CD4-positive, alpha-beta T cell (primary cell): ENCODE measurements at regions not wholly inside any gene's neighbourhood (a gene's known extent, or its start where the extent isn't known, plus 50 kb on each side); places are given as distances from the start of the nearest gene placed in this dataset.

ENCODE experiments used
- ATAC-seq: fragments of 200-7000 bp; cut with Tn5 transposase; one replicate; pipeline ENCODE4 v1.10.0; 2022; ENCODE audit warnings: mild to moderate bottlenecking; ENCODE audit not compliant: poor library complexity
- CTCF ChIA-PET: fragments of 350-600 bp; sonication (Branson Sonifier 250); formaldehyde crosslinking; loops from one replicate; lab custom pipeline; 2021; ENCODE audit warnings: antibody characterized with exemption, inconsistent platforms; lab: Charles Lee
- POLR2A ChIA-PET: fragments of 350-600 bp; sonication (Branson Sonifier 250); formaldehyde crosslinking; loops from one replicate; lab custom pipeline; 2021; ENCODE audit warnings: antibody characterized with exemption, inconsistent platforms; lab: Charles Lee
- DNase-seq, 14 experiments: peaks; one replicate each; pipeline ENCODE4 v3.0.0-alpha.2; 2013 to 2020; ENCODE audit warnings: mixed read lengths in 2 of 14
- H3K27ac ChIP-seq, 2 donors: one replicate each; pipeline versions ENCODE4 v1.5.1 to v1.7.0; 2013; ENCODE audit warnings: low read length in 2 of 2, low read depth in 1 of 2, mild to moderate bottlenecking in 1 of 2
- H3K27me3 ChIP-seq, 2 experiments: 1 replicate in 1 of 2; 2 replicates in 1 of 2; pipeline versions ENCODE4 v1.6.1 to v1.7.0; 2013; ENCODE audit warnings: low read length in 2 of 2, control low read depth in 1 of 2, mild to moderate bottlenecking in 1 of 2, moderate library complexity in 1 of 2; ENCODE audit not compliant: insufficient read depth in 2 of 2, control insufficient read depth in 1 of 2
- H3K36me3 ChIP-seq: one replicate; pipeline ENCODE4 v1.6.1; 2013; ENCODE audit warnings: low read length, control low read depth; ENCODE audit not compliant: insufficient read depth
- H3K4me1 ChIP-seq: one replicate; pipeline ENCODE4 v1.6.1; 2013; ENCODE audit warnings: low read length, control low read depth; ENCODE audit not compliant: insufficient read depth
- H3K4me3 ChIP-seq: one replicate; pipeline ENCODE4 v1.5.1; 2013; ENCODE audit warnings: mild to moderate bottlenecking, low read length, moderate library complexity
- H3K9me3 ChIP-seq, 2 experiments: 1 replicate in 1 of 2; 2 replicates in 1 of 2; pipeline versions ENCODE4 v1.6.1 to v1.7.0; 2013; ENCODE audit warnings: low read length in 2 of 2, mild to moderate bottlenecking in 2 of 2, control low read depth in 1 of 2, moderate library complexity in 1 of 2; ENCODE audit not compliant: control insufficient read depth in 1 of 2, insufficient read depth in 1 of 2
- H3K27ac Mint-ChIP-seq: one replicate; pipeline ENCODE4 v1.8.0; 2020; ENCODE audit warnings: mixed read lengths
- H3K27me3 Mint-ChIP-seq: one replicate; pipeline ENCODE4 v1.8.0; 2021; ENCODE audit warnings: mixed read lengths
- H3K36me3 Mint-ChIP-seq: one replicate; pipeline ENCODE4 v1.8.0; 2021; ENCODE audit warnings: low read depth, mixed read lengths
- H3K4me1 Mint-ChIP-seq: one replicate; pipeline ENCODE4 v1.8.0; 2021; ENCODE audit warnings: low read depth, mixed read lengths
- H3K4me3 Mint-ChIP-seq: one replicate; pipeline ENCODE4 v1.8.0; 2020; ENCODE audit warnings: mild to moderate bottlenecking, mixed read lengths
- H3K9me3 Mint-ChIP-seq: one replicate; pipeline ENCODE4 v1.8.0; 2020; ENCODE audit warnings: mixed read lengths
- intact Hi-C, 2 experiments: fragments of 100-400 bp; cut with DNase I in 1 of 2; cut with micrococcal nuclease in 1 of 2; formaldehyde crosslinking; loops; one replicate each; pipeline versions ENCODE4 v1.15.1 to v1.9.0; 2023 to 2025; cut with DNase I, micrococcal nuclease
- TF ChIP-seq, protein P1 (sequence below): fragments of 200-600 bp; IDR thresholded peaks from one replicate; pipeline ENCODE4 v1.8.0; 2022; ENCODE audit warnings: antibody characterized with exemption, mild to moderate bottlenecking

DNA sequence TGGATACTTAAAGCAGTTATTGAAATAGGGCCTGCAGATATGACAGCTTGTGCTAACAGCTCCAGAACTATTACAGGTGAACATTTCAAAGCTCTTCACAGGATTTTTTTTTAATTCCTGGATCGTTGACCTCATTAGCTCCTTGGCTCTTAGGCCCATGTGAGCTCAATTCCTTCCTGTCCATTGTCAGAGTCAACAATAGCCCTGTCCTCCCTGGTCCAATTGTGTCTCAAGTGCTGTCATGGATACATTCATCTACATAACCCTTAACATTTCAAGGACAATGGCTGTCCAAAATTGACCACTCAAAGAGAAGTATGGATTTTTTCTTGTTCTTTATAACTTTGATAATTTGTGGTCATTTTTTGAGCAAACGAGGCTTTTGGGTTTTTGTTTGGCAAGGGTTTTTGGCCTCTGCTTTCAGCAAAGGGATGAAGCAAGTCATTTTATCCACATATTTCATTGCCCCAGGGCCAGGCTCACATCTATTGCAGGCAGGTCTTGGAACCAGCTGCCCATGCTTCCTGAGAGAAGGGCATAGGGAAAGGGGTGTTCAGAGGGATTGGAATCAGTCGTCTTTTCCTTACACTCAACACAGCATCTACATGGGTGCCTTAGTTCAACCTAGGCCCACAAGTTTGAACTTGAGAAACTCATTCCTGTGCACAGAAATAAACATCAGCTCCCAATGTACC lies 282.1 kb downstream of the TPBG start:
- Histone ChIP-seq H3K9me3 (no peaks in the 10 kb centered on the region), H3K4me3 (no peak overlapping the region), H3K4me1 (no peaks in the 10 kb centered on the region), H3K27me3 (no peaks in the 10 kb centered on the region), H3K36me3 (no peaks in the 10 kb centered on the region), H3K27ac (no peak overlapping the region)
- H3K9me3 Mint-ChIP-seq = peaks cover 13% of the 10 kb centered on the region
- no peak overlapping the region for H3K4me3 Mint-ChIP-seq
- DNase-seq (no peak), ATAC-seq (no peak)
- H3K27me3 Mint-ChIP-seq = no peaks in the 10 kb centered on the region
- ChIA-PET CTCF (no interaction called here), POLR2A (no interaction called here)
- H3K27ac Mint-ChIP-seq = no peak overlapping the region
- intact Hi-C loops = no loop called here
- no peaks in the 10 kb centered on the region for H3K4me1 Mint-ChIP-seq
- no peaks in the 10 kb centered on the region for H3K36me3 Mint-ChIP-seq
- TF ChIP-seq, protein P1, sequence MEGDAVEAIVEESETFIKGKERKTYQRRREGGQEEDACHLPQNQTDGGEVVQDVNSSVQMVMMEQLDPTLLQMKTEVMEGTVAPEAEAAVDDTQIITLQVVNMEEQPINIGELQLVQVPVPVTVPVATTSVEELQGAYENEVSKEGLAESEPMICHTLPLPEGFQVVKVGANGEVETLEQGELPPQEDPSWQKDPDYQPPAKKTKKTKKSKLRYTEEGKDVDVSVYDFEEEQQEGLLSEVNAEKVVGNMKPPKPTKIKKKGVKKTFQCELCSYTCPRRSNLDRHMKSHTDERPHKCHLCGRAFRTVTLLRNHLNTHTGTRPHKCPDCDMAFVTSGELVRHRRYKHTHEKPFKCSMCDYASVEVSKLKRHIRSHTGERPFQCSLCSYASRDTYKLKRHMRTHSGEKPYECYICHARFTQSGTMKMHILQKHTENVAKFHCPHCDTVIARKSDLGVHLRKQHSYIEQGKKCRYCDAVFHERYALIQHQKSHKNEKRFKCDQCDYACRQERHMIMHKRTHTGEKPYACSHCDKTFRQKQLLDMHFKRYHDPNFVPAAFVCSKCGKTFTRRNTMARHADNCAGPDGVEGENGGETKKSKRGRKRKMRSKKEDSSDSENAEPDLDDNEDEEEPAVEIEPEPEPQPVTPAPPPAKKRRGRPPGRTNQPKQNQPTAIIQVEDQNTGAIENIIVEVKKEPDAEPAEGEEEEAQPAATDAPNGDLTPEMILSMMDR = no peak

GRCh38 chr6:82646231-82646615 lies 282.6 kb downstream of the TPBG start:
- Mint-ChIP-seq H3K27ac (no peak overlapping the region), H3K9me3 (peaks cover 12% of the 10 kb centered on the region), H3K4me1 (no peaks in the 10 kb centered on the region), H3K27me3 (no peaks in the 10 kb centered on the region), H3K36me3 (no peaks in the 10 kb centered on the region), H3K4me3 (no peak overlapping the region)
- TF ChIP-seq, protein P1 = no peak
- ATAC-seq (no peak), DNase-seq (no peak)
- Histone ChIP-seq H3K4me1 (no peaks in the 10 kb centered on the region), H3K4me3 (no peak overlapping the region), H3K9me3 (no peaks in the 10 kb centered on the region), H3K36me3 (no peaks in the 10 kb centered on the region), H3K27ac (no peak overlapping the region), H3K27me3 (no peaks in the 10 kb centered on the region)
- ChIA-PET POLR2A (no interaction called here), CTCF (no interaction called here)
- intact Hi-C loops = no loop called here

DNA sequence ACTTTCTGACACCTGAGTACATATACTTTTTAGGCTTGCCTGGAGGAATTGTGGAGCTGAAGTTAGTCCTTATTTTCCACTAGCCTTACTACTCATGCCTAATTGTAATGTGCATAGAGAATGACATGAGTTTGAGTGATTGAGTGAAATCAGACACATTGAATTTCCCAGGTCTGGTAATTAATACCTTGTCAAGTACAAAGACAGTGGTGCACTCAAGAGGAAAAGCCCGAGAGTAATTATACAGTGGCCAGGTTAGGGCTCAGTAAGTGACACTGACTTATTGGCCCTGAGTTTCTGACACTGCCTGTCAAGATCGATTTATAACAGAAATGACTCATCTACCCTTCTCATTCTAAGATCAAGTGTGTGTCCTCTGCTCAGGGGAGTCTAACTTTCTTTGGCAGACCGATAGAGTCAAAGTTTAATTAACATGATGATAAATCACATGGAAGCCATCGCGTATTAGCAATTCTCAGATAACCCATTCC lies 288.3 kb downstream of the TPBG start:
- Histone ChIP-seq H3K36me3 (no peaks in the 10 kb centered on the region), H3K4me3 (no peak overlapping the region), H3K27me3 (no peaks in the 10 kb centered on the region), H3K9me3 (no peaks in the 10 kb centered on the region), H3K27ac (no peak overlapping the region), H3K4me1 (no peaks in the 10 kb centered on the region)
- Mint-ChIP-seq H3K27ac (no peak overlapping the region), H3K9me3 (peaks cover 2% of the 10 kb centered on the region), H3K36me3 (no peaks in the 10 kb centered on the region), H3K27me3 (no peaks in the 10 kb centered on the region), H3K4me3 (no peak overlapping the region), H3K4me1 (no peaks in the 10 kb centered on the region)
- ChIA-PET POLR2A (no interaction called here), CTCF (no interaction called here)
- TF ChIP-seq, protein P1 = no peak
- ATAC-seq (no peak), DNase-seq (no peak)
- intact Hi-C loops = loop anchor here in 1 of 2 experiments (1.0 kb wide), 1 partner anchor 8 kb away; no protein-coding TSS in a partner anchor
